ENCODE measurements at regions not wholly inside any gene's neighbourhood (a gene's known extent, or its start where the extent isn't known, plus 50 kb on each side); places are given as distances from the start of the nearest gene placed in this dataset.
A peak's percentile ranks its signal among the peaks of the same experiment; 100 is the strongest.

DNA sequence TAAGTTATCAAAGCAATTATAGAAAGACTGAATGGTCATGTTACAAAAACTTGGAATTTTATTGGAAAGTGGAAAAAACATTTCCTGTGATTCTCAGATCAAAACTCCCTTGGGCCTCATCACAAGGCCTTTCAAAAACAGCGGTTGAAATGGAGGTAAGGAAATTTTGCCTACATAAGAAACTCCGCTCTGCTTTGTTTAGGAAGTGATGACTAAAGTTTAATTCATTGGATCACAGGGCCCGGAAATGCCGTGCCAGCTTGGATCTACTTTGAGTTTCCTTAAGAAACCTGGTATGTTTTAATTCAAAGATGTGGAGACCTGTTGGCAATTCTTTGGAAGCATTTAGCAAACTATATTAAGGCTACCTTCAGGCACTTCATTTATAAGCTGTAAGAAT, 143.9 kb upstream of the MME start:
- Histone ChIP-seq H3K9me3 (ENCODE audit: insufficient read depth, low read depth) (no peaks in the 10 kb centered on the region), H3K79me2 (ENCODE audit: low read depth) (no peaks in the 10 kb centered on the region), H4K20me1 (ENCODE audit: insufficient read depth) (no peaks in the 10 kb centered on the region), H3K36me3 (ENCODE audit: low read depth) (no peaks in the 10 kb centered on the region), H3K4me1 (replicated peaks; ENCODE audit: insufficient read depth) (no peaks in the 10 kb centered on the region), H3K4me2 (no peak overlapping the region), H2AFZ (0 out of 2 replicates have a peak overlapping the region, but pooled peaks have one; percentile 43), H3K27me3 (ENCODE audit: insufficient read depth, low read depth) (no peaks in the 10 kb centered on the region), H3F3A (ENCODE audit: insufficient read depth, low read depth) (no peaks in the 10 kb centered on the region), H3K4me3 (no peak overlapping the region), H3K27ac (no peak overlapping the region), H3K9me2 (ENCODE audit: insufficient read depth) (no peaks in the 10 kb centered on the region)
- CTCF ChIA-PET, result no interaction called here
- no peak for TF ChIP-seq EZH2 (IDR thresholded peaks at IDR 0.05; ENCODE audit: low read depth)
- TF ChIP-seq CTCF (conservative IDR thresholded peaks at IDR 0.05), result no peak
- POLR2A ChIA-PET (ENCODE audit: unreplicated experiment), result no interaction called here
- intact Hi-C loops (cut with micrococcal nuclease; ENCODE audit: unreplicated experiment), result no loop called here
- DNase-seq, result no peak
- BruUV-seq (replicated peaks), result no TSS peak

DNA sequence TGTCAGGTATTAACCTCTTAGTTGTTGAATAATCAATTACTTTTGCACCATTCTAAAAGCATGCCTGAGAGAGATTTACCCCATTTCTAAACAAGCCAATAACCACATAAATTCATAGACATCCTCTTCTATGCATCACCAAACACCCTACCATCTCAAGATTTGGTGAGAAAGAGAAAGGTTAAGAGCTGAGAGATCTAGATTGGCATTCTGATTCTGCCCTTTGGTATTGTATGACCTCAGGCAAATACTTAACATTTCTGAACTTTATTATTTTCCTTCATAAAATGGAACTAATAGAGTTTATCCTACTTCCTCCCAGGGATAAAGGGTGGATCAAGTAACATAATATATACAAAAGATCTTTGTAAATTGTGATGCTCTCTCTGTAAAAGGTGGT, 146.5 kb upstream of the MME start:
- H3K4me3 ChIP-seq, result no peak overlapping the region
- H3K27me3 ChIP-seq (ENCODE audit: insufficient read depth, low read depth), result no peaks in the 10 kb centered on the region
- no peaks in the 10 kb centered on the region for H4K20me1 ChIP-seq (ENCODE audit: insufficient read depth)
- no peak for TF ChIP-seq CTCF (conservative IDR thresholded peaks at IDR 0.05)
- TF ChIP-seq EZH2 (IDR thresholded peaks at IDR 0.05; ENCODE audit: low read depth), result no peak
- ChIA-PET CTCF (no interaction called here), POLR2A (ENCODE audit: unreplicated experiment) (no interaction called here)
- H3K36me3 ChIP-seq (ENCODE audit: low read depth), result no peaks in the 10 kb centered on the region
- no peaks in the 10 kb centered on the region for H3K9me2 ChIP-seq (ENCODE audit: insufficient read depth)
- intact Hi-C loops (cut with micrococcal nuclease; ENCODE audit: unreplicated experiment), result no loop called here
- H3K27ac ChIP-seq, result no peak overlapping the region
- no peaks in the 10 kb centered on the region for H3K4me1 ChIP-seq (replicated peaks; ENCODE audit: insufficient read depth)
- BruUV-seq (replicated peaks), result no TSS peak
- H3K79me2 ChIP-seq (ENCODE audit: low read depth), result no peaks in the 10 kb centered on the region
- no peaks in the 10 kb centered on the region for H3F3A ChIP-seq (ENCODE audit: insufficient read depth, low read depth)
- no peak overlapping the region for H3K4me2 ChIP-seq
- no peak for DNase-seq
- H3K9me3 ChIP-seq (ENCODE audit: insufficient read depth, low read depth), result no peaks in the 10 kb centered on the region
- H2AFZ ChIP-seq, result no peak overlapping the region

DNA sequence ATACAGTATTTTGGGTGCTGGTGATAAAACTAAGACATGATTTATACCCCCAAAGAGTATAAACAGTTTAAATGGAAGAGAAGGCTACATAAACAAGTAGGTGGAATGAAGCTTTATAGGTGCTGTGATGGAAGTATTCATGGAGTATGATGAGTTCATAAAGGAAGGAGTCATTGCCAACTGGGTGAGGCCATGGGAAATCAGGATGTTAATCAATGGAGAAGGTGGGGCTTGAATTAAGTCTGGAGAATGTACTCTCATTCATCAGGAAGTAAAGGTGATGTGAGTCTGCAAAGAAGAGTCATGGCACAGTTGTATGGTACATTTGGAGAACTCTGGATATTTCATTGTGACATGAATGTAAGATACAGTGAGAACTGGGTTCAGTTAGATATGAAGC, 147.5 kb upstream of the MME start:
- DNase-seq, result no peak
- BruUV-seq (replicated peaks), result no TSS peak
- Histone ChIP-seq H3K4me1 (replicated peaks; ENCODE audit: insufficient read depth) (no peaks in the 10 kb centered on the region), H4K20me1 (ENCODE audit: insufficient read depth) (no peaks in the 10 kb centered on the region), H2AFZ (no peak overlapping the region), H3K4me3 (no peak overlapping the region), H3K9me2 (ENCODE audit: insufficient read depth) (no peaks in the 10 kb centered on the region), H3K79me2 (ENCODE audit: low read depth) (no peaks in the 10 kb centered on the region), H3K36me3 (ENCODE audit: low read depth) (no peaks in the 10 kb centered on the region), H3K4me2 (no peak overlapping the region), H3K9me3 (ENCODE audit: insufficient read depth, low read depth) (no peaks in the 10 kb centered on the region), H3F3A (ENCODE audit: insufficient read depth, low read depth) (no peaks in the 10 kb centered on the region), H3K27me3 (ENCODE audit: insufficient read depth, low read depth) (no peaks in the 10 kb centered on the region), H3K27ac (no peak overlapping the region)
- intact Hi-C loops (cut with micrococcal nuclease; ENCODE audit: unreplicated experiment), result no loop called here
- POLR2A ChIA-PET (ENCODE audit: unreplicated experiment), result no interaction called here
- CTCF ChIA-PET, result no interaction called here
- no peak for TF ChIP-seq EZH2 (IDR thresholded peaks at IDR 0.05; ENCODE audit: low read depth)
- no peak for TF ChIP-seq CTCF (conservative IDR thresholded peaks at IDR 0.05)

Measured in PC-9 (cell line).